SK-N-SH treated with all-trans-retinoic acid at 6 μM for 48 hours (cell line): ENCODE measurements at regions not wholly inside any gene's neighbourhood (a gene's known extent, or its start where the extent isn't known, plus 50 kb on each side); places are given as distances from the start of the nearest gene placed in this dataset.

ENCODE experiments used
- ATAC-seq: fragments of 200-7000 bp; cut with Tn5 transposase; 3 replicates; pipeline ENCODE4 v1.9.1; 2020; ENCODE audit warnings: mild to moderate bottlenecking, moderate library complexity
- ARNTL ChIP-seq: fragments of 450-650 bp; formaldehyde crosslinking; IDR thresholded peaks from 2 replicates; pipeline ENCODE4 v1.5.0; 2020; ENCODE audit warnings: low read depth, mild to moderate bottlenecking, moderate library complexity, borderline replicate concordance
- BACH2 ChIP-seq: fragments of 250-450 bp; sonication (Bioruptor Pico); IDR thresholded peaks from 2 replicates; pipeline ENCODE4 v1.9.0; 2021; ENCODE audit warnings: mild to moderate bottlenecking, borderline replicate concordance
- CREB5 ChIP-seq: fragments of 250-450 bp; sonication (Bioruptor Pico); IDR thresholded peaks from 2 replicates; pipeline ENCODE4 v1.5.1; 2020; ENCODE audit warnings: low read depth, mild to moderate bottlenecking, moderate library complexity
- CSDC2 ChIP-seq: fragments of 250-450 bp; sonication (Bioruptor Pico); IDR thresholded peaks from 2 replicates; pipeline ENCODE4 v1.5.0; 2020; ENCODE audit warnings: mild to moderate bottlenecking, moderate library complexity
- ESRRG ChIP-seq: fragments of 250-450 bp; sonication (Bioruptor Pico); IDR thresholded peaks from 2 replicates; pipeline ENCODE4 v1.6.1; 2021; ENCODE audit warnings: mild to moderate bottlenecking
- GLIS3 ChIP-seq: fragments of 250-450 bp; sonication (Bioruptor Pico); IDR thresholded peaks from 2 replicates; pipeline ENCODE4 v1.5.0; 2020; ENCODE audit warnings: mild to moderate bottlenecking, moderate library complexity
- OSR1 ChIP-seq: fragments of 250-450 bp; sonication (Bioruptor Pico); IDR thresholded peaks from 2 replicates; pipeline ENCODE4 v1.8.0; 2022; ENCODE audit warnings: moderate library complexity, mild to moderate bottlenecking, inconsistent platforms
- PATZ1 ChIP-seq: fragments of 250-450 bp; sonication (Bioruptor Pico); IDR thresholded peaks from 2 replicates; pipeline ENCODE4 v1.8.0; 2020; ENCODE audit warnings: mild to moderate bottlenecking, moderate library complexity, borderline replicate concordance
- POU6F1 ChIP-seq: fragments of 250-450 bp; sonication (Bioruptor Pico); IDR thresholded peaks from 2 replicates; pipeline ENCODE4 v1.8.0; 2021; ENCODE audit warnings: low read depth, mild to moderate bottlenecking, moderate library complexity, borderline replicate concordance
- PPARA ChIP-seq: fragments of 250-450 bp; sonication (Bioruptor Pico); IDR thresholded peaks from 2 replicates; pipeline ENCODE4 v1.5.0; 2020; ENCODE audit warnings: mild to moderate bottlenecking, borderline replicate concordance
- RARB ChIP-seq: fragments of 250-450 bp; sonication (Bioruptor Pico); IDR thresholded peaks from 2 replicates; pipeline ENCODE4 v1.8.0; 2021; ENCODE audit warnings: mild to moderate bottlenecking, moderate library complexity
- SNAI2 ChIP-seq: fragments of 250-450 bp; sonication (Bioruptor Pico); IDR thresholded peaks from 2 replicates; pipeline ENCODE4 v1.5.0; 2020; ENCODE audit warnings: mild to moderate bottlenecking, moderate library complexity
- TCF4 ChIP-seq: fragments of 250-450 bp; sonication (Bioruptor Pico); IDR thresholded peaks from 2 replicates; pipeline ENCODE4 v1.8.0; 2021; ENCODE audit warnings: mild to moderate bottlenecking, moderate library complexity, borderline replicate concordance
- TOX ChIP-seq: fragments of 250-450 bp; sonication (Bioruptor Pico); IDR thresholded peaks from 2 replicates; pipeline ENCODE4 v1.8.0; 2021; ENCODE audit warnings: mild to moderate bottlenecking, moderate library complexity, borderline replicate concordance
- TSHZ2 ChIP-seq: fragments of 250-450 bp; sonication (Bioruptor Pico); IDR thresholded peaks from 2 replicates; pipeline ENCODE4 v1.5.0; 2020; ENCODE audit warnings: mild to moderate bottlenecking, moderate library complexity
- ZC3H10 ChIP-seq: fragments of 250-450 bp; sonication (Bioruptor Pico); IDR thresholded peaks from 2 replicates; pipeline ENCODE4 v1.5.1; 2021; ENCODE audit warnings: mild to moderate bottlenecking, moderate library complexity
- ZFP3 ChIP-seq: fragments of 250-450 bp; sonication (Bioruptor Pico); IDR thresholded peaks from 2 replicates; pipeline ENCODE4 v1.5.0; 2020; ENCODE audit warnings: mild to moderate bottlenecking, moderate library complexity
- ZFP30 ChIP-seq: fragments of 450-650 bp; formaldehyde crosslinking; IDR thresholded peaks from 2 replicates; pipeline ENCODE4 v1.5.0; 2022; ENCODE audit warnings: mild to moderate bottlenecking, moderate library complexity
- ZNF565 ChIP-seq: fragments of 450-650 bp; formaldehyde crosslinking; conservative IDR thresholded peaks from 2 replicates; pipeline ENCODE4 v1.5.0; 2020; ENCODE audit warnings: low read depth, mild to moderate bottlenecking, moderate library complexity
- ZNF70 ChIP-seq: fragments of 450-650 bp; formaldehyde crosslinking; IDR thresholded peaks from 2 replicates; pipeline ENCODE4 v1.5.0; 2020; ENCODE audit warnings: mild to moderate bottlenecking, moderate library complexity
- ZNF8 ChIP-seq: fragments of 450-650 bp; formaldehyde crosslinking; IDR thresholded peaks from 2 replicates; pipeline ENCODE4 v1.5.0; 2020; ENCODE audit warnings: mild to moderate bottlenecking, moderate library complexity

GRCh38 chr2:53302455-53302854, 465.1 kb upstream of the CHAC2 start:
- no peak for TF ChIP-seq GLIS3 (CRISPR knock-in tag)
- TF ChIP-seq ZFP3 (CRISPR knock-in tag), result no peak
- no peak for TF ChIP-seq ZNF565 (CRISPR knock-in tag)
- no peak for TF ChIP-seq ZNF70 (CRISPR knock-in tag)
- no peak for TF ChIP-seq ESRRG (CRISPR knock-in tag)
- no peak for TF ChIP-seq OSR1
- TF ChIP-seq PATZ1 (CRISPR knock-in tag), result no peak
- TF ChIP-seq CSDC2 (CRISPR knock-in tag), result no peak
- no peak for TF ChIP-seq ARNTL (CRISPR knock-in tag)
- no peak for TF ChIP-seq ZFP30 (CRISPR knock-in tag)
- no peak for TF ChIP-seq ZNF8 (CRISPR knock-in tag)
- no peak for TF ChIP-seq ZC3H10 (CRISPR knock-in tag)
- no peak for TF ChIP-seq BACH2
- TF ChIP-seq TCF4 (CRISPR knock-in tag), result no peak
- no peak for ATAC-seq

- no peak for ATAC-seq
- TF ChIP-seq POU6F1 (CRISPR knock-in tag) (no peak), SNAI2 (no peak), ZFP3 (CRISPR knock-in tag) (no peak), OSR1 (no peak), BACH2 (no peak), PPARA (CRISPR knock-in tag) (no peak), TOX (CRISPR knock-in tag) (no peak), CSDC2 (CRISPR knock-in tag) (no peak), ESRRG (CRISPR knock-in tag) (no peak), GLIS3 (CRISPR knock-in tag) (no peak), RARB (CRISPR knock-in tag) (no peak)
These were observed 478.1 kb upstream of the CHAC2 start for GRCh38 chr2:53289309-53290006.

GRCh38 chr2:53286345-53286744, 481.3 kb upstream of the CHAC2 start:
- no peak for TF ChIP-seq PATZ1 (CRISPR knock-in tag)
- TF ChIP-seq ESRRG (CRISPR knock-in tag), result no peak
- ATAC-seq, result no peak

- TF ChIP-seq TSHZ2 (CRISPR knock-in tag) (no peak), ARNTL (CRISPR knock-in tag) (no peak), BACH2 (no peak), TCF4 (CRISPR knock-in tag) (no peak), ZFP3 (CRISPR knock-in tag) (no peak), CREB5 (CRISPR knock-in tag) (no peak), POU6F1 (CRISPR knock-in tag) (no peak), ESRRG (CRISPR knock-in tag) (no peak)
- TF ChIP-seq, all 23 proteins: peak for 0
- no peak for ATAC-seq
These were observed 491.9 kb upstream of the CHAC2 start for GRCh38 chr2:53275743-53276142.
